IMR-90 (cell line): ENCODE measurements at regions not wholly inside any gene's neighbourhood (a gene's known extent, or its start where the extent isn't known, plus 50 kb on each side); places are given as distances from the start of the nearest gene placed in this dataset.

Experiments
- CEBPB ChIP-seq: IDR thresholded peaks from 2 replicates; pipeline ENCODE4 v1.6.1; 2012; ENCODE audit warnings: low read depth, low read length, improper control_type of control experiment
- CTCF ChIP-seq: conservative IDR thresholded peaks from 2 replicates; pipeline ENCODE4 v1.5.1; 2012; ENCODE audit warnings: mild to moderate bottlenecking, low read depth, low read length, improper control_type of control experiment
- ELK1 ChIP-seq: fragments of 150-350 bp; IDR thresholded peaks from 2 replicates; pipeline ENCODE4 v1.6.1; 2016; ENCODE audit warnings: low read depth, mild to moderate bottlenecking, low read length, moderate library complexity, borderline replicate concordance
- MXI1 ChIP-seq: IDR thresholded peaks from 2 replicates; pipeline ENCODE4 v1.6.1; 2012; ENCODE audit warnings: low read depth, mild to moderate bottlenecking, low read length, moderate library complexity, borderline replicate concordance
- POLR2A ChIP-seq: IDR thresholded peaks from 2 replicates; pipeline ENCODE4 v1.6.1; 2012; ENCODE audit warnings: mild to moderate bottlenecking, low read depth, low read length
- RAD21 ChIP-seq: IDR thresholded peaks from 2 replicates; pipeline ENCODE4 v1.6.1; 2012; ENCODE audit warnings: low read length, improper control_type of control experiment
- RCOR1 ChIP-seq: IDR thresholded peaks from 2 replicates; pipeline ENCODE4 v1.6.1; 2012; ENCODE audit warnings: mild to moderate bottlenecking, low read length, improper control_type of control experiment; ENCODE audit not compliant: insufficient replicate concordance
- RFX5 ChIP-seq: IDR thresholded peaks from 2 replicates; pipeline ENCODE4 v1.8.0; 2012; ENCODE audit warnings: low read depth, mild to moderate bottlenecking, low read length, moderate library complexity
- SMC3 ChIP-seq: fragments of 150-350 bp; IDR thresholded peaks from 2 replicates; pipeline ENCODE4 v1.6.1; 2016; ENCODE audit warnings: low read depth, mild to moderate bottlenecking, antibody characterized with exemption, low read length, moderate library complexity

GRCh38 chr20:48217190-48217589, 431.9 kb upstream of the SULF2 start:
- no peak for TF ChIP-seq CTCF
- TF ChIP-seq RFX5: no peak
- TF ChIP-seq CEBPB: no peak
- TF ChIP-seq SMC3: no peak
- TF ChIP-seq POLR2A: no peak
- no peak for TF ChIP-seq ELK1
- TF ChIP-seq RAD21: no peak
- no peak for TF ChIP-seq RCOR1
- no peak for TF ChIP-seq MXI1
